HUDEP-2 (cell line): ENCODE measurements at regions not wholly inside any gene's neighbourhood (a gene's known extent, or its start where the extent isn't known, plus 50 kb on each side); places are given as distances from the start of the nearest gene placed in this dataset.
"Not testable (repeated sequence)": the region's sequence is repeated elsewhere in the genome, so short reads cannot be mapped to it uniquely, and the experiment has no call there.

Experiments
- DNase-seq, 76 experiments: peaks; one replicate each; lab custom pipeline; 2025; ENCODE audit not compliant: unreplicated experiment in 76 of 76; lab: John Stamatoyannopoulos, UW

DNA sequence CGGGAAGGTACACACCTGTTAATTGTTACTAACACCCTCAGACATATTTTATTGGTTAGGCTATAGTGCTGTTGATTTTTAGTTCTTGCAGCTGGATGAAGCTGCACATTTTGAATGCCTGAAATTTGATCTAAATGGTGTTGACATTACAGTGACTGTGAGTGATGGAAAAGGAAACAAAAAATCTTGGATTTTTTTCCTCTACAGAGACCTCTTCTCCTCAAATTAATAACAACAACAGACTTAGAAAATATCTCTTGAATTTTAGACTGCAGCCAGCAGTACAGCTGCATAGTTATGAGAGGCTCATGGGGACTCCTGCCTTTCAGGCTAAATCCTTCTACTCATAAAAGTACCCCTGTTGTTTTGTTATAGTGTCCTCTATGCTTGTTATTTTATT is 500.5 kb upstream of the SPRY2 start:
- no peak for DNase-seq

DNA sequence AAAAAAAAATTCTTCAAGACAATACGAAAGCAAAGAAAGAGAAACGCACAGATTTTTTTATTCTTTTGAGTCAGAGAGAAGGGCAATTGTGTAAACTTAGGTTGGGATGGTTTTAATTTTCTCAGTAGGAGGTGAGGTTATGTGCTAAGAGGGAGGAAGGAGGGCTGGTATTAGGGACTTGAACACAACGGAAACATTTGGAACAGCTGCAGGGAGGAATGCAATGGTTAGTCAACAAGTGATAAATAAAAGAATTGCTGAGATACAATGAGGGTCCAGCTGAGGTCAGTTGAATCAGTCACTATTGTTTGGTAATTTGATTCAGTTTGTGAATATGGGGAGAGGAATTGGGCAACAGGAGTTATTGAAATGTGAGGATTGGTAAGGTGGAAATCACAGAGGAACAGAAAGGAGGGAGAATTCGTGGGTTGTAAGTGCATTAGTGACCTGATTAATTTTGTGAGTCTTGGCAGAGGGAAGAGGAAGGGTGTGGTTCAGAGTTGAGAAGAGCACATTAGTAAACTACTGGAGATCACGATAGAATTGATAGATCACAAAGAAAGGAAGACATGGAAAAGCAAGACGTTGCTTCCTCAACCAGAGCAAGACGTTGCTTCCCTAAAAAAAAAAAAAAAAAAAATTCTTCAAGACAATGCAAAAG is 499.5 kb upstream of the SPRY2 start:
- DNase-seq: no peak

DNA sequence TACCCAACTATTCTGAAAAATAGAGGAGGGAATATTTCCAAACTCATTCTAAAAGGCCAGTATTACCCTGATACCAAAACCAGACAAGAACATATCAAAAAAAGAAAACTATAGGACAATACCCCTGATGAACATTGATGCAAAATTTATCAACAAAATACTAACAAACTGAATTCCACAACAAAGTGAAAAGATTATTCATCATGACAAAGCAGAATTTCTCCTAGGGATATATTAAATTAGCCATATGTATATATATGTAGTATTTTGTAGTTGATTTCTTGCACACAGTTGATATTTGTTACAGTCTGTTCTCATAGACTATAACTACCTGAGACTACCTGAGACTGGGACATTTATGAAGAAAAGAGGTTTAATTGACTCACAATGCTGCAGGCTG is 495.0 kb upstream of the SPRY2 start:
- no peak for DNase-seq

DNA sequence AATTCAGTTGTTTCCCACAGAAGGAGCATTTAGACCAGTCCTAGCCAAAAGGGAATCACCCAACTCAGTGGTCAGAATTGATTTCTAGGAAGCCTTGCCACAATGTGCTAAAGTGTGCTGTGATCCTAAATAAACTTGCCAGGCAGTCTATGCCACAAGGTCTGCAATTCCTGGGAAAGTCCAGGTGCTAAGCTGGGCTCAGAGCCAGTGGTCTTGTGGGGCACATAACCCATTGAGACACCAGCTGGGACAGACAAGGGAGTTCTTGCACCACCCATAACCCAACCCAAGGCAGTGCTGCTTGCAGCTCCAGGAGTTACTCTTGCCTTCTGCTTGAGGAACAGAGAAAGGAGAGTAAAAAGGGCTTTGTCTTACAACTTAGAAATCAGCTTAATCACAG is 489.5 kb upstream of the SPRY2 start:
- no peak for DNase-seq

DNA sequence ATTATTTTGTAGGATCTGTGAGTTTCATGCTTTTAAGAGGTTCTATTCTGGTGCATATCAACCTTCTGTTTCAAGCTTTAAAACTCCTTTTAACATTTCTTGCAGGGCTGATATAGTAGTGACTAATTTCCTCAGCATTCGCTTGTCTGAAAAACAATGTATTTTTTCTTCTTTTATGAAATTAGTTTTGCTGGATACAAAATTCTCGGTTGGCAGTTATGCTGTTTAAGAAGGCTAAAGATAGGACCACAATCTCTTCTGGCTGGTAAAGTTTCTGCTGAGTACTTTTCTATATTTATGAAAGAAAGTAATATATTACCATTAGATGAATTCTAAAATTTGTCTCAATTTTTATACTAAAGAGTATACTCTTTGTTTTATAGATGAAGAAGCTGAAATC is 487.8 kb upstream of the SPRY2 start:
- DNase-seq: no peak

DNA sequence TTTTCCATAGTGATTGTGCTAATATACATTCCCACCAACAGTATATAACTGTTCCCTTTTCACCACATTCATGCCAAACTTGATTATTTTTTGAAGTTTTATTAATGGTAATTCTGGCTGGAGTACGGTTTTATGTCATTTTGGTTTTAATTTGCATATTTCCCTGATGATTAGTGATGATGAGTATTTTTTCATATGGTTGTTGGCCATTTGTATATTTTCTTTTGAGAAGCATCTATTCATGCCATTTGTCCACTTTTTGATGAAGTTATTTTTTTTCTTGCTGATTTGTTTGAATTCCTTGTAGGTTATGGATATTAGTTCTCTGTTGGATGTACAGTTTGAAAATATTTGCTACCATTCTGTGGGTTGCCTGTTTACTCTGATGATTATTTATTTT is 484.4 kb upstream of the SPRY2 start:
- no peak for DNase-seq

DNA sequence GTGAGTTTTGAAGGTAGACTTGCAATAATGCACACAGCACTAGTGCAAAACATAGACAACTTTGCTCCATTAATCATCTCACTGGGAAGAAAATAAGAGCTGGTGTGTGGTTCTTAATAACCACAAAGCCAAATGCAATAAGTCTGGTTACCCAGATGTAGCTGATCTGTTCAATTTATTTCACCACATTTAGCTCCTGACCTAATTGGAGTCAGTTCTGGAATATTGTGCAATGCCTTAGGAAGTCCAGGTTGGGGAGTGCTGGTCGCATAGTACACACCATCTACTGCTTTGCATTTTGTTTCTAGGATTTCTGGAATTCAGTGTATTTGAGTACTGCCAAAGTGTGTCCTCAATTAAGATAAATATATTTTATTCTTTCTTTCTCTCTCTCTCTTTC is 483.3 kb upstream of the SPRY2 start:
- no peak for DNase-seq

DNA sequence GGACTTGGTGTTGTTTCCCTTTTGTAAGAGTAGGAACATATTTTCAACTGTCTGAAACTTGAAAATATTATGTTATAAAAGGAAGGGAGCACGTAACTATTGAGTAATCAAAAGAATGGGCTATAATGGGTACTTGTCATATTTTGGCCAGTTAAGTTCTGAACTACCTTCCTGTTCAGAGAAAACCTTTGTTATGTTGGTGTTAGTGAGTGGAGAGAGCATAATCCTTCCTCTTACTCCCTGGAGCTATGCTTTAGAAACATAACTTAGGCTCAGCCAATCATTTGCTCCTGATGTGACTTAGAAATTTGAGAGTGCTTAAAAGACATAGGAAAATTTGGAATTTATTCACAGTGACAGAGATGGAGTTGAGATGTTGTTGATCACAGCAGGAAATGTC is 482.5 kb upstream of the SPRY2 start:
- DNase-seq: no peak

DNA sequence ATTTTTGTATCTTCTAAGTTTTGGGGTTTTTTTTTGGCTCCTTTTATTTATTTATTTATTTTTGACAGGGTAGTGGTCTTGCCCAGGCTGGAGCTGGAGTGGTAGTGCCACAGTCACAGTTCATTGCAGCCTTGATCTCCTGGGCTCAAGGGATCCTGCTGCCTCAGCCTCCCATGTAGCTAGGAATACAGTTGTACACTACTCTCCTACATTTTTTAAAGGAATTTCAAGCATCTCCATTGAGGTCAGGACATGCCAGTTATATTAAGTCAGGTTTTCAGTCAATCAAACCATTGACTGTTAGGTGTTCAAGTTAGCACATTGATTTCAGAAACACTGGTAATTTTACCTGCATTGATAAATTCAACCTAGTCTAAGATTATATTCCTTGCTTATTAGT is 480.5 kb upstream of the SPRY2 start:
- no peak for DNase-seq

DNA sequence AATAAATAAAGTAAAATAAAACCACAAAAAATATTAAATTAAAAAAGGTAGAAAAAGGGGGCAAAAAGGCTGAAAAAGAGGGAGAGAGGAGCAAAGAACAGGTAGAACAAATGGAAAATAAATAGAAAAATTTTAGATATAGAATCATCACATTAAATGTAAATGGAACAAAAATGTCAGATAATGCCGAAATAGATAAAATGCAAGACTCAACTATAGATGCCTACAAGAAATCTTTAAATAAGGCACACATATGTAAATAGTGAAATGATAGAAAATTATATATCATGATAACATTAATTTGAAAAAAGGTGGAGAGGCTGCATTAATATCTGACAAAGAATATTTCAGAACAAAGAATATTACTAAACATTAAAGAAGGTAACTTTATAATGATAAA is 477.1 kb upstream of the SPRY2 start:
- no peak for DNase-seq

DNA sequence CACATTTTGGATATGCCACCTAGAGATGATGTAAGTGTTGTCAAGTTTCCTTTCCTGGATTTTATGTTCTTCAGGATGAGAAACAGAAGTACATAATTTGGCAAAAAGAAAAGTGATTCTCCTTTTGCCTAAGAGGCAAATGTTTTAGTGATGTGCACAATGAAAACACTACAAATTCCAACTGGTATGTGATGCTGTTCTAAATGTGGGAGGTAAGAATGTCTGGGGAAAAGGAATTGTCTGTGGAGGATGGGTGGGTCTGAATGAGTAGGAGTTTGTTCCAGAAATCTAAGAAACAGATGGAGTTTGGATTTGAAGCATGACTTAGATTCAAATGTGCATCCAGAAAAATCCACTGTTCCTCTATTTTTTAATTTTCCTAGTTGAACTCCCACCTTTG is 473.6 kb upstream of the SPRY2 start:
- DNase-seq: no peak

DNA sequence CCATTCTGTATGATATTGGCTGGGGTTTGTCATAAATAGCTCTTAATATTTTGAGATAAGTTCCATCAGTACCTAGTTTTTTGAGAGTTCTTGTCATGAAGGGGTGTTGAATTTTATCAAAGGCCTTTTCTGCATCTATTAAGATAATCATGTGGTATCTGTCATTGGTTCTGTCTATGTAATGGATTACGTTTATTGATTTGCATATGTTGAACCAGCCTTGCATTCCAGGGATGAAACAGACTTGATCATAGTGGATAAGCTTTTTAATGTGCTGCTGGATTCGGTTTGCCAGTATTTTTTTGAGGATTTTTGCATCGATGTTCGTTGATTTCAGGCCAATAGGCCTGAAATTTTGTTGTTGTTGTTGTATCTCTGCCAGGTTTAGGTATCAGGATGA is 469.4 kb upstream of the SPRY2 start:
- not testable (repeated sequence) for DNase-seq

DNA sequence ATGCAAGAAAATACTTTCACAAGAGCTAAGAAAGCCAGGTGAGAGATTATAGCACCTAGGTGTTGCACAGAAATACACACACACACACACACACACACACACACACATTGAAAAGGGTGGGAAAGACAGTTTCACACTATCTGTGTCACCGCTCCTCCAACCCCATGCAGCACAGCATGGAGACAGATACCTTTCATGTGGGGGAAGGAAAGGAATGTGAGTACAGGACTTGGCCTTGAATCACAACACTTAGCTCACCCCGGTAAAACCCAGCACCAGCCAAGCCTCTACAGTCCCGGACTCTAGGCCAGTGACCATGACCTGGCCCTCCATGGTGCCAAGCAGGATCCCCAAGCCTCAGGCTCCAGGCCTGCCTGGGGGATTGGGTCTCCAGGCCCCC is 462.0 kb upstream of the SPRY2 start:
- no peak for DNase-seq

DNA sequence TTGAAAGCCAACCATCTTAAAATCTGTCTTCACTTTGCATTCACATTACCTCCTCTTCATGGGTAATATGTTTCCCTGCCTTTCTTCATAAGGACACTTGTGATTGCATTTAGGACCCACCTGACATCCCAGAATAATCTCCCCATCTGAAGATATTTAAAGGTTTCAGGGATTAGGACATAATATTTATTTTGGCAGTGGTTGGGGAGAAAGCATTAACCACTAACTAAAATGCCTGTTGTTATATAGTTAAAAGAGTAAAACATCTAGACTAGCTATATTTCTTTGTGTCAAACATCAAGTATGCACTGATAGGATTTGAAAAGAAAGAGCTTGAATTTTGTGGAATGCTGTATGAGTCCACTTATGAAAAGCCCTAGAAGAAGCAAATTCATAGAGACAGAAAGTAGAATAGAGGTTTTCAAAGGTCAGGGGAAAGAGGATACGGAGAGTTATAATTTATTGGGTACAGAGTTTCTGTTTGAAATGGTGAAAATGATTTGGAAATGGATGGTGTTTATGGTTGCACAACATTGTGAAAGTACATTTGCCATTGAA is 457.7 kb upstream of the SPRY2 start:
- DNase-seq: no peak

DNA sequence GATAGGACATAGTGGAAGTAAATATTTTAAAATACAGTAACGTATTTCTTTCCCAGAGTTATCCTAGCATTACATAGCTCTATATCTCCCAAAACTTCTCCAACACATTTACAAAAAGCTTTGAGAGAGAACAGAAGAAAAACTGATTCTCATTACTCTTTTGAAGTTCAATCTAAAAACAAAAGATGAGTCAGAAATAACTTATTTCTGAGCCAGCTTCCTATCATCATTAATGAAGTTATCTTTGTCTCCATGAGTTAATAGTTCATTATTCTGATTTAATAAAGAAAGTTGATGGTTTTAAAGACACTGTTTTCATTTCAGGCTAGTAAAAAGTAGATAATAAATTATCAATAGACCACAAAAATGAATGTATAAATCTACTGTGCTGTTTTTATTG is 446.7 kb upstream of the SPRY2 start:
- DNase-seq: no peak

DNA sequence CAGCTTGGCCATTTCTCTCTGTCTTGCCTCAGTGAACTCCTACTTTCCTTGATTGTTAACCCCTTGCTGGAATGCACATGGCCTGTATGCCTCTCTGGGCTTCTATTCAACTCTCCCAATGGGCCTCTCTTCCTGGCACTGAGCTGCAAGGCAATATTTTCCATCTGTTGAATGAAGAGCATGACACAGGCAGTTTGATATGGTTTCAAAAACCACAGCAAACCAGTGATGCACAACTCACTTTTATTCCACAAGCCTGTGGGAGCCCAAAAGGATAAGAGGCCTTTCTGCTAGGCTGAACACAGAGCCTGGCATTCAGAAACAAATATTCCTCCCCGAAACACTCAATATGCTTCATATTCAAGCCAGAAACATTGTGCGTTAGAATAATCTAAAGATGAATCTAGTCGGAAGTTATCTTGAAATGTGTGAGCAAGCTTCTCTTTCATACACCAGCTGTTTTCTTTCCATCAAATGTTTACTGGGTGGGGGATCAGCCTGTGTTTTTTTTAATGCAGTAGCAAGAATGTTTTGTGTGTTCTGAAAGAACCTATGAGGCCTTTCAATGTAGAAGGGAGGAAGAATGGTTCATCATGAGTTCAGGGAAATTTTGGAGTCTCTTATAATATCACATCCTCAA is 443.1 kb upstream of the SPRY2 start:
- no peak for DNase-seq

DNA sequence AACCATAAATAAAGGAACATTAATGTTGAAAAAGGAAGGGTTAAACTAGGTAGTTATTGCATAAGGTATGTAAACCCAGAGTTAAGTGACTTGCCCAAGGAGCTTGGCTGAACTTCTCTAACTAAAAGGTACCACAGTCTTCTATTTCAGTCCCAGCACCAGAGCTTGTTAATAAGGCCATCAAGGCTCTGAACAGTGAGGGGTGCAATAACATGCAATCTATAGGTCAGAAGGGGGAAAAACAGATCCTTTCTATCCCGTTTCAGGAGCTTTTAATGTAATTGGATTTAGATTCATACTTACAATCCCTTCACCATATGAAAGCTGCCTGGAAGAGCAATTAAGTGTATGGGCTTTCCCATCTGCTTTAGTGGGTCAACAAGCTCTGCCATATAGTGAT is 441.5 kb upstream of the SPRY2 start:
- no peak for DNase-seq

DNA sequence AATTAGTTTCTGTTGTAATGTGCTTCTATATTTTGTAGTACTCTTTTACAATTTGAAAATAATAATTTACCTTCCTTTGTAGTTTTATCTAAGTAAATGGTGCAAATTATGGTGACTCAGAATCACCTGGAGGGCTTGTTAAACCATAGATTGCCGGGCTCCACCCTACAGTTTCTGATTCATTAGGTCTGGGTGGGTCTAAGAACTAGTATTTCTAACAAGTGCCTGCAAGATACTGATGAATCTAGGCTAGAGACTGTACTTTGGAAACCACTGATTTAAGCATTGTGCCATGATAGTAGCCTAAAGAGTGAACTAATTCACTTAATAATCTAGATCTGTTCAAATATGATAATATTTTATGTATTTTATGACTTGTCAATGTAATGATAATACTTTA is 437.4 kb upstream of the SPRY2 start:
- DNase-seq: no peak

DNA sequence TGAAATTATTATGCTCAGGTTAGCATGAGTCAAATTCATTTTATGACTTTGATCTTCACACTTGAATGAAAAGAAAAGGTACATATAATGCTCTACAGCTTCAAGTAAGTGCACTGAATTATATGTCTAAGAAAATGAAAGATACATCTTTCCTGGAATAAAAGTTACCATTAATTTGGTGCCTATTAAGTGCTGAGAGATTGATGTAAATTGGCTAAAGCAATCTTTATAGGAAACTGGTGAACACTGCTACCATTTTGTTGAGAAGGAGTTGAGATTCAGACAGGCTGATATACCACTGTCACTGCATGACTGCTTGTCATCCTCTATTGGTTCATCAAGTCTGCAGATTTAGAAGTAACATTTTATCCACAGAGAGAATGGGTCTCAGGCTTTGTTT is 416.8 kb upstream of the SPRY2 start:
- no peak for DNase-seq

DNA sequence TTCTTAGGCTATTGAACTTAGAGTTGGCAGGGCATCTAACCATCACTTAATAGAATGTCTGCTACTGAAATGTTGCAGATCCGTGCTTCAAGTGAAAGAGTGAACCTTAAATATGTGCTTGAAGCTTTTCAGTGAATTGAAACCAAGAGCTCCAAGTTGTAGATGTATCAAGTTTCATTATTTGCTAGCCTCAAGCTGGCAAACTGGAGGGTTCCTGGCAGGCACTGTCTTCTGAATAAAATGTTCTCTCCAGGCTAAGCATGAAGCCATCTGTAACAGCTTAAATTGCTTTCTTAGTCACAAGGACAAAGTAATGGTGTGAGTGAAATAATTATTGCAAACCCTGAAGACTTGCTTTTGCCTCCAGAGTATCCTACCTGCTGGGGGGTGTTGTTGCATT is 415.0 kb upstream of the SPRY2 start:
- no peak for DNase-seq

DNA sequence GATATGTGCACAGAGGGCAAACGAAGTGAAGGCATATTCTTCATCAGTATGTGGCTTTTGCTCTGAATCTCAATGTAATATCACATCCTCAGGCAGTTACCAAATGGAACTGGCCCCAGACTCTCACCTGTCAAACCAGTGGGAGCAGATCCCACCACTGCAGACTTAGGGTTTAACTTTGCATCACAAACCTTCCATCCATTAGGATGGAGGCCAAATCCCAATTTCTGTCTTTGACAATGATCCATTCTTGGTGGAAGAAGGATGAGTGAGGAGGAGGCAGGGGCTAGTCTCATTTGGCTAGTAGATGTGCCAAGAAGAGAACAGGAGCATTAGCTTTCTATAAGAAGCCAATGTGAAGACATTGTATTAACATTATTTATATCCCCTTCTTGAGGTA is 413.5 kb upstream of the SPRY2 start:
- no peak for DNase-seq

DNA sequence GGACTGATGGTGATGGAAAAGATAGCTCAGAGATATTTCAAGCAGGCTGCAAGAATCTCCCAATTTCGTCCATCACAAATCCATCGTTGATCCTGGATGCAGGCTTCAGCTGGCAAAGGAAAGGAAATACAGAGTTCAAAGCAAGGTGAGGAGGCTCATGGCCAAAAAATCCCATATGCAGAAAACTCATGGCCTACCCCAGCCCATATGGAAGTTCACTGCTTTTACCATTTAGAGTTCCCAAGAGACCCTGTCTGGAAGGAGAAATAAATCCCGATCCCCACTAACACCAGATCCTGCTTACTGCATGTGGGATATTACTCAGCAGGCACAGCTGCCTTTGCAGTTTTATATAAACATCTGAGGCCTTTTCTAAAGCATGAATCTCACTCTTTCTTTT is 412.9 kb upstream of the SPRY2 start:
- DNase-seq: no peak

DNA sequence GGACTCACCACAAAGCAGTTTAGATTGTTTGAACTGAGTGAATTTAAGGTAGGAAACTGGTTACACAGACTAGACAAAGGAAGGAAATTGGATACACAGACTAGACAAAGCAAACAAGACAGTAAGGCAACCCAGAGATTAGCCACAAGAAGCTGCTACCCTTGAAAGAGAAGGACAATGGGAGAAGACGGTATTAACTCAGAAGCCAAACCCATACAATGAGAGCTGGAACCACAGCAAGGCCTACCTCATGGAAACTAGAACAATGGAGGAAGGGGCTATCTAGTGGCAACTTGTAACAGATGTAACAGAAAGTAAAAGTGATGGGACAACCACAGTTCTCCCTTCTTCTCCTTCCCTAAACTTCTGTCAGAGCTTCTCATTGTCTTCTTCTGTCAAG is 410.9 kb upstream of the SPRY2 start:
- no peak for DNase-seq
